ENCODE measurements at regions not wholly inside any gene's neighbourhood (a gene's known extent, or its start where the extent isn't known, plus 50 kb on each side); places are given as distances from the start of the nearest gene placed in this dataset.
"Not testable (repeated sequence)": the region's sequence is repeated elsewhere in the genome, so short reads cannot be mapped to it uniquely, and the experiment has no call there.

- DNase-seq (ENCODE audit: low spot score): no peak
Observed at GRCh38 chr21:30104241-30104640, 62.4 kb downstream of the CLDN17 start.

- no peak for DNase-seq (ENCODE audit: low spot score)
Observed at GRCh38 chr21:30102871-30103270, 63.7 kb downstream of the CLDN17 start.

GRCh38 chr21:30101967-30102366 is 64.6 kb downstream of the CLDN17 start:
- DNase-seq (ENCODE audit: low spot score): no peak

DNA sequence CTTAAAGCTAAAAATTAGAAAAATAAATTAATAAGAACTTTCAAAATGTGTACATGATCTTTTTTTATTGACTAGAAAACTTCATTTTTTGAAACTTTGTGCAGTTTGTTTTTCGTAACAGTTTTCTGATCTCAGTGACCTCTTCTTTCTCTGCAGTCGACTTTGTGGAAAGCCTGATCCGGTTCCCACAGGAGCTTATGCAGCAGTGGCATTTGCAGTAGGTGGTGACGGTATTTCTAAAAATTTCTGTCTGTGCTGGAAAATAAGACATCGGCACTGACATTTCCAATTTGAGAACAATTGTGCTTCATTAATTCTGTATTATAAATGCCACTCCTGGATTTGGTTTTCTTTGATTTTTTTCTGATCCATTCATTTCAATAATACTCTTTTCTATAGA is 68.8 kb downstream of the CLDN17 start:
- DNase-seq (ENCODE audit: low spot score): no peak

DNA sequence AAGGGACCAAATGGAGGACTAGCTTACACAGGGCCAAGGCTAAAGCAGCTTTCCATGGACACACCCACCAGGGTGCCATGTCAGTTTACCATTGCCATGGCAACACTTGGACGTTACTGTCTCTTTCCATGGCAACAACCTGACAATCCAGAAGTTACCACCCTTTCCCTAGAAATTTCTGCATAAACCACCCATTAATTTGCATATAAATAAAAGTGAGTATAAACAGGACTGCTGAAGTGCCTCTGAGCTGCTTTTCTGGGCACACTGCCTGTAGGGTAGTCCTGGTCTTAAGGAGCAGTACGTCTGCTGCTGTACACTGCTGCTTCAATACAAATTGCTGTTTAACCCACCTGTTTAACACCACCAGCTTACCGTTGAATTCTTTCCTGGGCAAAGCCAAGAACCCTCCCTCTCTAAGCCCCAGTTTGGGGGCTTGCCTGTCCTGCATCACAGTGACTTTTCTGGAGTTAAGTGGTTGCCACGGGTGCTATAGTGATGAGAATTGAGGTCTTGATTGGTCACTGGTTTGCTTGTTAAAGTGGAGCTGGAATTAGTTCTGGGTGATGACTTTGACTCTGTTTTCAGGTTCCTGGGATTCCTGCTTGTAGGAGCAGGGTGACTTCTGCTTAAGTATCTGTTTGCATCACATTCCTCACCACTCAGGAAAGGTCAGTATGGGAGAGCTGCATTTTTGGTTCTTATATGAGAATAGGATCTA is 83.2 kb downstream of the CLDN17 start:
- DNase-seq (ENCODE audit: low spot score): no peak

DNA sequence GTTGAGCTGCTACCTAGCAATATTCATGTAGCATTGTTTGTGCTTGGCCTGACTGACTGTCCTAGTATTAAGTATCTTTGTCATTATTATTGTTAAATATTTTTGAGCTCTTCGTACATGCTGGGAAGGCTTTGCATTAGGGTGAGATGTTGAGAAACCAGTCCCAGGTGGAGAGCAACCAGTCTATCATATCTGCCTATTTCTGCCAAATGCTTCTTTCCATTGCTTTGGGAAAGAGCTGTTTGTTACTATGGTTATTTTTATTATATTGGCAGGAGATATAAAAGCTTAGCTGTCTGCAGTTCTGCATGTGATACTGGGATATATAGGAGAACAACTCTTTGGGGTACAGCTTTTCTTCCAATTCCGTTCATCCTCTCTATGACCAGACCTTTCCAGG is 85.1 kb downstream of the CLDN17 start:
- no peak for DNase-seq (ENCODE audit: low spot score)

- no peak for DNase-seq (ENCODE audit: low spot score)
Observed at GRCh38 chr21:30072496-30072895, 94.1 kb downstream of the CLDN17 start.

DNA sequence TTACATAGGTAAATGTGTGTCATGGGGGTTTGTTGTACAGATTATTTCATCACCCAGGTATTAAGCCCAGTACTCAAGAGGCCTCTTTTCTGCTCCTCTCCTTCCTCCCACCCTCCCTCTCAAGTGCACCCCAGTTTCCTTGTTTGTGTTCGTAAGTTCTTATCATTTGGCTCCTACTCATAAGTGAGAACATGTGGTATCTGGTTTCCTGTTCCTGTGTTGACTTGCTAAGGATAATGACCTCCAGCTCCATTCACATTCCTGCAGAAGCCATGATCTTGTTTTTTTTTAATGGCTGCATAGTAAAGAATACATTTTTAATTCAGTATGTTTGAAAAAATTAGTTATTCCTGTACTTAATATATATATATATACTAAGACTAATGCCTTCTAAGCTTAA is 107.7 kb downstream of the CLDN17 start:
- no peak for DNase-seq (ENCODE audit: low spot score)

DNA sequence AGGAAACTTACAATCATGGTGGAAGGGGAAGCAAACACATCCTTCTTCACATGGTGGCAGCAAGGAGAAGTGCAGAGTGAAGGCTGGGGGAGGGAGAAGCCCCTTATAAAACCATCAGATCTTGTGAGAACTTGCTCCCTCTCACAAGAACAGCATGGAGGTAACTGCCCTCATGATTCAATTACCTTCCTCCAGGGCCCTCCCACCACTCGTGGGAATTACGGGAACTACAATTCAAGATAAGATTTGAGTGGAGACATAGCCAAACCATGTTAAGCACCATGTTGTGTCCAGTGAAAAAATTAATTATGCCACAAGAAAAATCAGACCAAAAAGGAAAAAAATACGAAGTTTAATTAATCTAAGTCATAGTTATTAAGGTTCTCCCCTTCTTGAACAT is 109.5 kb downstream of the CLDN17 start:
- no peak for DNase-seq (ENCODE audit: low spot score)

DNA sequence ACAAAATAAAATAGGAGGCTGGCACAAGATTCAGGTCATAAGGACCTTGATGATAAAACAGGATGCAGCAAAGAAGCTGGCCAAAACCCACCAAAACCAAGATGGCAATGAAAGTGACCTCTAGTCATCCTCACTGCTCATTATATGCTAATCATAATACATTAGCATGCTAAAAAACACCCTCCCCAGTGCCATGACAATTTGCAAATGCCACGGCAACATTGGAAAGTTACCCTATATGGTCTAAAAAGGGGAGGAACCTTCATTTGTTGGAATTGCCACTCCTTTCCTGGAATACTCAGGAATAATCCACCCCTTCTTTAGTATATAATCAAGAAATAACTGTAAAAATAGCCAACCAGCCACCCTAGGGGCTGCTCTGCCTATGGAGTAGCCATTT is 108.8 kb upstream of the GRIK1 start:
- no peak for DNase-seq (ENCODE audit: low spot score)

GRCh38 chr21:30044447-30045064 is 104.8 kb upstream of the GRIK1 start:
- peak; percentile 6 for DNase-seq (ENCODE audit: low spot score)

GRCh38 chr21:30042443-30042842 is 102.6 kb upstream of the GRIK1 start:
- no peak for DNase-seq (ENCODE audit: low spot score)

- no peak for DNase-seq (ENCODE audit: low spot score)
Observed at GRCh38 chr21:30033441-30033840, 93.6 kb upstream of the GRIK1 start.

GRCh38 chr21:30030416-30030815 is 90.6 kb upstream of the GRIK1 start:
- DNase-seq (ENCODE audit: low spot score): no peak

GRCh38 chr21:30028537-30028936 is 88.7 kb upstream of the GRIK1 start:
- no peak for DNase-seq (ENCODE audit: low spot score)

- no peak for DNase-seq (ENCODE audit: low spot score)
Observed at GRCh38 chr21:30027986-30028385, 88.2 kb upstream of the GRIK1 start.

DNA sequence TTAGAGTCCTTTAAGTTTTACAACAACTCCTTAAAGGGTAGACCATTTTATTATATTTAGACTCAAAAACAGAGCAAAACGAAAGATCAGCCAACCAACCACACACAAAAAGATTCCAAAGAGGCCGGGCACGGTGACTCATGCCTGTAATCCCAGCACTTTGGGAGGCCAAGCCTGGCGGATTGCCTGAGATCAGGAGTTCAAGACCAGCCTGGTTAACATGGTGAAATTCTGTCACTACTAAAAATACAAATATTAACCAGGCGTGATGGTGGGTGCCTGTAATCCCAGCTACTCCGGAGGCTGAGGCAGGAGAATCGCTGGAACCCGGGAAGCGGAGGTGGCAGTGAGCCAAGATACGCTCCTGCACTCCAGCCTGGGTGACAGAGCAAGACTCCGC is 83.3 kb upstream of the GRIK1 start:
- not testable (repeated sequence) for DNase-seq (ENCODE audit: low spot score)

- DNase-seq (ENCODE audit: low spot score): no peak
Observed at GRCh38 chr21:30014886-30015285, 75.1 kb upstream of the GRIK1 start.

GRCh38 chr21:29991624-29992023 is 51.8 kb upstream of the GRIK1 start:
- DNase-seq (ENCODE audit: low spot score): no peak

DNA sequence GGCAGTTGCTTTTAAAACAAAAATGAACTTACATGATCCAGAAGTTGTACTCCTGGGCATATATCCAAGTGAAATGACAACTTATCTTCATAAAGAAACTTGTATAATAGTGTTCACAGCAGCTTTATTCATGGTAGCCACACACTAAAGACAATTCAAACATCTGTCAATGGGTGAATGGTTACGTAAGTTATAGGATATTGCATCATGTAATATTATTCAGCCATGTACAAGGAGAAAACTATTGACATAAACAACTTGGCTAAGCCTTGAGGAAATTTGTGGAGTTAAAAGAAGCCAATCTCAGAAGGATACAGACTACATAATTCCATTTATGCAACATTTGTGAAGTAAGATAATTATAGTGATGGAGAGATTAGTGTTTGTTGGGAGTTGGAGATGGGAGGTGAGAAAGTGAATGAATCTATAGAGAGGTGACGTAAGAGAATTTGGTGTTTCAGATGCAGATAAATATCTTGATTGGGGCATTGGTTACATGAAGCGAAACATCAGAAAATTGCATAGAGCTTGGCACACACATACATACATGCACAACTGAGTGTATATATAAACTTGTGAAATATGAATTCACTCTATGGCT is 49.9 kb upstream of the GRIK1 start:
- no peak for DNase-seq (ENCODE audit: low spot score)
